Stimulated activated CD8-positive, alpha-beta memory T cell treated with anti-CD3 and anti-CD28 coated beads, Interleukin-7, amount 100 ng/mL, for 24 hours (primary cell): ENCODE measurements at regions not wholly inside any gene's neighbourhood (a gene's known extent, or its start where the extent isn't known, plus 50 kb on each side); places are given as distances from the start of the nearest gene placed in this dataset.

Experiments
- DNase-seq: peaks from one replicate; pipeline ENCODE4 v3.0.0-alpha.2; 2020; ENCODE audit warnings: low read depth

- DNase-seq = no peak
Observed at GRCh38 chr9:129471201-129472019, 149.5 kb downstream of the C9orf50 start.

GRCh38 chr9:129469988-129470316 is 150.9 kb downstream of the C9orf50 start:
- no peak for DNase-seq

GRCh38 chr9:129469188-129469987 is 151.5 kb downstream of the C9orf50 start:
- no peak for DNase-seq

- no peak for DNase-seq
Observed at GRCh38 chr9:129467739-129468666, 152.9 kb downstream of the C9orf50 start.

GRCh38 chr9:129467004-129467588 is 153.8 kb downstream of the C9orf50 start:
- no peak for DNase-seq

- DNase-seq = no peak
Observed at GRCh38 chr9:129465834-129466535, 154.9 kb downstream of the C9orf50 start.

GRCh38 chr9:129464972-129465833 is 155.7 kb downstream of the C9orf50 start:
- DNase-seq = no peak

- DNase-seq = no peak
Observed at GRCh38 chr9:129463994-129464393, 156.9 kb downstream of the C9orf50 start.

- no peak for DNase-seq
Observed at GRCh38 chr9:129463477-129463876, 157.4 kb downstream of the C9orf50 start.

- DNase-seq = no peak
Observed at GRCh38 chr9:129462360-129462759, 158.5 kb downstream of the C9orf50 start.

GRCh38 chr9:129460323-129461261 is 160.3 kb downstream of the C9orf50 start:
- peak; percentile 73 for DNase-seq

GRCh38 chr9:129459547-129460322 is 161.2 kb downstream of the C9orf50 start:
- no peak for DNase-seq

GRCh38 chr9:129458663-129459546 is 162.0 kb downstream of the C9orf50 start:
- DNase-seq = no peak

GRCh38 chr9:129458155-129458661 is 162.7 kb downstream of the C9orf50 start:
- no peak for DNase-seq

- no peak for DNase-seq
Observed at GRCh38 chr9:129457325-129457779, 163.5 kb downstream of the C9orf50 start.

GRCh38 chr9:129456549-129457324 is 164.2 kb downstream of the C9orf50 start:
- DNase-seq = no peak
